Neural cell (in vitro differentiated cells): ENCODE measurements at regions not wholly inside any gene's neighbourhood (a gene's known extent, or its start where the extent isn't known, plus 50 kb on each side); places are given as distances from the start of the nearest gene placed in this dataset.

Experiments
- H2AFZ ChIP-seq: fragments of 200-600, 300-800 bp; sonication (generic), shearing (Covaris generic); 2 replicates; pipeline ENCODE4 v1.6.0; 2014; ENCODE audit warnings: low read depth, mild to moderate bottlenecking, antibody characterized with exemption, low read length, moderate library complexity
- H3F3A ChIP-seq: fragments of 200-600 bp; shearing (Covaris generic); 2 replicates; pipeline ENCODE4 v1.6.1; 2016; ENCODE audit warnings: mild to moderate bottlenecking, moderate library complexity, mixed read lengths, antibody characterized with exemption, low read length; ENCODE audit not compliant: insufficient read depth, poor library complexity, severe bottlenecking
- H3K27ac ChIP-seq: fragments of 200-600, 300-800 bp; sonication (generic), shearing (Covaris generic); 2 replicates; pipeline ENCODE4 v1.5.1; 2014; ENCODE audit warnings: mild to moderate bottlenecking, low read length, moderate library complexity
- H3K27me3 ChIP-seq: fragments of 300-800, 200-600 bp; sonication (generic), shearing (Covaris generic); 2 replicates; pipeline ENCODE4 v1.6.0; 2014; ENCODE audit warnings: mild to moderate bottlenecking, low read depth, low read length, moderate library complexity; ENCODE audit not compliant: insufficient read depth
- H3K36me3 ChIP-seq: fragments of 300-800, 200-600 bp; sonication (generic), shearing (Covaris generic); 2 replicates; pipeline ENCODE4 v1.5.1; 2014; ENCODE audit warnings: mild to moderate bottlenecking, antibody characterized with exemption, low read length, moderate library complexity; ENCODE audit not compliant: insufficient read depth
- H3K4me2 ChIP-seq: fragments of 300-800, 200-600 bp; sonication (generic), shearing (Covaris generic); 2 replicates; pipeline ENCODE4 v1.6.0; 2014; ENCODE audit warnings: mild to moderate bottlenecking, low read length
- H3K4me3 ChIP-seq: fragments of 300-800, 200-600 bp; sonication (generic), shearing (Covaris generic); 2 replicates; pipeline ENCODE4 v1.5.1; 2014; ENCODE audit warnings: mild to moderate bottlenecking, low read length, moderate library complexity
- H3K79me2 ChIP-seq: fragments of 200-600 bp; shearing (Covaris generic); replicated peaks from 2 replicates; pipeline ENCODE4 v1.6.0; 2014; ENCODE audit warnings: mild to moderate bottlenecking, low read length, moderate library complexity; ENCODE audit not compliant: insufficient read depth
- H3K9ac ChIP-seq: fragments of 300-800, 200-600 bp; sonication (generic), shearing (Covaris generic); 2 replicates; pipeline ENCODE4 v1.6.1; 2016; ENCODE audit warnings: mild to moderate bottlenecking, low read length, mixed read lengths
- H3K9me2 ChIP-seq: fragments of 200-600 bp; shearing (Covaris generic); 2 replicates; pipeline ENCODE4 v1.6.1; 2016; ENCODE audit warnings: mild to moderate bottlenecking, low read length, mixed read lengths; ENCODE audit not compliant: insufficient read depth
- H3K9me3 ChIP-seq: fragments of 200-600, 300-800 bp; sonication (generic), shearing (Covaris generic); 2 replicates; pipeline ENCODE4 v1.6.1; 2016; ENCODE audit warnings: mild to moderate bottlenecking, mixed run types, low read length, moderate library complexity, mixed read lengths
- H4K20me1 ChIP-seq: fragments of 200-600 bp; shearing (Covaris generic); 2 replicates; pipeline ENCODE4 v1.6.1; 2016; ENCODE audit warnings: mild to moderate bottlenecking, mixed run types; ENCODE audit not compliant: insufficient read depth
- EP300 ChIP-seq: fragments of 450-650 bp; conservative IDR thresholded peaks from 2 replicates; pipeline ENCODE4 v1.6.1; 2014; ENCODE audit warnings: antibody characterized with exemption, mild to moderate bottlenecking, moderate library complexity; ENCODE audit not compliant: poor library complexity, severe bottlenecking
- EZH2 ChIP-seq: fragments of 200-600, 300-800 bp; shearing (Covaris generic), sonication (generic); IDR thresholded peaks from 2 replicates; pipeline ENCODE4 v1.6.1; 2014; ENCODE audit warnings: antibody characterized with exemption, low read length, borderline replicate concordance, mild to moderate bottlenecking; ENCODE audit not compliant: insufficient read depth, poor library complexity, severe bottlenecking
- MXI1 ChIP-seq: fragments of 450-650 bp; conservative IDR thresholded peaks from 2 replicates; pipeline ENCODE4 v1.6.1; 2014; ENCODE audit warnings: antibody characterized with exemption, mild to moderate bottlenecking; ENCODE audit not compliant: poor library complexity, severe bottlenecking
- POLR2AphosphoS5 ChIP-seq: IDR thresholded peaks from 2 replicates; pipeline ENCODE4 v1.6.1; 2012
- RAD21 ChIP-seq: fragments of 450-650 bp; conservative IDR thresholded peaks from 2 replicates; pipeline ENCODE4 v1.6.1; 2014; ENCODE audit warnings: antibody characterized with exemption, mild to moderate bottlenecking, moderate library complexity
- SMC3 ChIP-seq: fragments of 450-650 bp; conservative IDR thresholded peaks from 2 replicates; pipeline ENCODE4 v1.6.1; 2014; ENCODE audit warnings: antibody characterized with exemption, mild to moderate bottlenecking, moderate library complexity; ENCODE audit not compliant: poor library complexity
- TAF1 ChIP-seq: IDR thresholded peaks from 2 replicates; pipeline ENCODE4 v1.6.1; 2012; ENCODE audit warnings: low read depth
- TF ChIP-seq, protein P1 (sequence below): IDR thresholded peaks from 2 replicates; pipeline ENCODE4 v1.6.1; 2012; ENCODE audit warnings: borderline replicate concordance
- TF ChIP-seq, protein P2 (sequence below): fragments of 450-650 bp; IDR thresholded peaks from 2 replicates; pipeline ENCODE4 v1.5.1; 2014; ENCODE audit warnings: antibody characterized with exemption, mild to moderate bottlenecking, moderate library complexity; ENCODE audit not compliant: poor library complexity, severe bottlenecking

- Histone ChIP-seq H2AFZ (no peak overlapping the region), H3K9me3 (no peaks in the 10 kb centered on the region), H3K9ac (no peak overlapping the region), H3K9me2 (no peaks in the 10 kb centered on the region), H4K20me1 (no peaks in the 10 kb centered on the region), H3K27me3 (no peaks in the 10 kb centered on the region), H3K4me2 (no peak overlapping the region), H3K36me3 (no peaks in the 10 kb centered on the region), H3K27ac (no peak overlapping the region), H3K79me2 (no peaks in the 10 kb centered on the region), H3F3A (no peaks in the 10 kb centered on the region), H3K4me3 (no peak overlapping the region)
- TF ChIP-seq EP300 = no peak
- TF ChIP-seq MXI1 = no peak
- no peak for TF ChIP-seq RAD21
- TF ChIP-seq SMC3 = no peak
- TF ChIP-seq, protein P1, sequence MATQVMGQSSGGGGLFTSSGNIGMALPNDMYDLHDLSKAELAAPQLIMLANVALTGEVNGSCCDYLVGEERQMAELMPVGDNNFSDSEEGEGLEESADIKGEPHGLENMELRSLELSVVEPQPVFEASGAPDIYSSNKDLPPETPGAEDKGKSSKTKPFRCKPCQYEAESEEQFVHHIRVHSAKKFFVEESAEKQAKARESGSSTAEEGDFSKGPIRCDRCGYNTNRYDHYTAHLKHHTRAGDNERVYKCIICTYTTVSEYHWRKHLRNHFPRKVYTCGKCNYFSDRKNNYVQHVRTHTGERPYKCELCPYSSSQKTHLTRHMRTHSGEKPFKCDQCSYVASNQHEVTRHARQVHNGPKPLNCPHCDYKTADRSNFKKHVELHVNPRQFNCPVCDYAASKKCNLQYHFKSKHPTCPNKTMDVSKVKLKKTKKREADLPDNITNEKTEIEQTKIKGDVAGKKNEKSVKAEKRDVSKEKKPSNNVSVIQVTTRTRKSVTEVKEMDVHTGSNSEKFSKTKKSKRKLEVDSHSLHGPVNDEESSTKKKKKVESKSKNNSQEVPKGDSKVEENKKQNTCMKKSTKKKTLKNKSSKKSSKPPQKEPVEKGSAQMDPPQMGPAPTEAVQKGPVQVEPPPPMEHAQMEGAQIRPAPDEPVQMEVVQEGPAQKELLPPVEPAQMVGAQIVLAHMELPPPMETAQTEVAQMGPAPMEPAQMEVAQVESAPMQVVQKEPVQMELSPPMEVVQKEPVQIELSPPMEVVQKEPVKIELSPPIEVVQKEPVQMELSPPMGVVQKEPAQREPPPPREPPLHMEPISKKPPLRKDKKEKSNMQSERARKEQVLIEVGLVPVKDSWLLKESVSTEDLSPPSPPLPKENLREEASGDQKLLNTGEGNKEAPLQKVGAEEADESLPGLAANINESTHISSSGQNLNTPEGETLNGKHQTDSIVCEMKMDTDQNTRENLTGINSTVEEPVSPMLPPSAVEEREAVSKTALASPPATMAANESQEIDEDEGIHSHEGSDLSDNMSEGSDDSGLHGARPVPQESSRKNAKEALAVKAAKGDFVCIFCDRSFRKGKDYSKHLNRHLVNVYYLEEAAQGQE = no peak
- TF ChIP-seq TAF1 = no peak
- TF ChIP-seq POLR2AphosphoS5 = no peak
- TF ChIP-seq, protein P2, sequence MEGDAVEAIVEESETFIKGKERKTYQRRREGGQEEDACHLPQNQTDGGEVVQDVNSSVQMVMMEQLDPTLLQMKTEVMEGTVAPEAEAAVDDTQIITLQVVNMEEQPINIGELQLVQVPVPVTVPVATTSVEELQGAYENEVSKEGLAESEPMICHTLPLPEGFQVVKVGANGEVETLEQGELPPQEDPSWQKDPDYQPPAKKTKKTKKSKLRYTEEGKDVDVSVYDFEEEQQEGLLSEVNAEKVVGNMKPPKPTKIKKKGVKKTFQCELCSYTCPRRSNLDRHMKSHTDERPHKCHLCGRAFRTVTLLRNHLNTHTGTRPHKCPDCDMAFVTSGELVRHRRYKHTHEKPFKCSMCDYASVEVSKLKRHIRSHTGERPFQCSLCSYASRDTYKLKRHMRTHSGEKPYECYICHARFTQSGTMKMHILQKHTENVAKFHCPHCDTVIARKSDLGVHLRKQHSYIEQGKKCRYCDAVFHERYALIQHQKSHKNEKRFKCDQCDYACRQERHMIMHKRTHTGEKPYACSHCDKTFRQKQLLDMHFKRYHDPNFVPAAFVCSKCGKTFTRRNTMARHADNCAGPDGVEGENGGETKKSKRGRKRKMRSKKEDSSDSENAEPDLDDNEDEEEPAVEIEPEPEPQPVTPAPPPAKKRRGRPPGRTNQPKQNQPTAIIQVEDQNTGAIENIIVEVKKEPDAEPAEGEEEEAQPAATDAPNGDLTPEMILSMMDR = no peak
- no peak for TF ChIP-seq EZH2
These were observed 53.6 kb upstream of the NRXN1 start for GRCh38 chr2:51085420-51086068.

GRCh38 chr2:51084750-51085149, 52.8 kb upstream of the NRXN1 start:
- H4K20me1 ChIP-seq = no peaks in the 10 kb centered on the region
- H3K9me2 ChIP-seq = no peaks in the 10 kb centered on the region
- no peaks in the 10 kb centered on the region for H3K36me3 ChIP-seq
- H3K9ac ChIP-seq = no peak overlapping the region
- no peaks in the 10 kb centered on the region for H3K9me3 ChIP-seq
- H3K27ac ChIP-seq = no peak overlapping the region
- H3K79me2 ChIP-seq = no peaks in the 10 kb centered on the region
- no peaks in the 10 kb centered on the region for H3F3A ChIP-seq
- H3K27me3 ChIP-seq = no peaks in the 10 kb centered on the region
- no peak overlapping the region for H2AFZ ChIP-seq
- TF ChIP-seq, protein P1 = no peak
- TF ChIP-seq POLR2AphosphoS5 = no peak
- no peak for TF ChIP-seq MXI1
- no peak for TF ChIP-seq RAD21
- no peak for TF ChIP-seq EP300
- no peak for TF ChIP-seq SMC3
- TF ChIP-seq, protein P2 = no peak
- no peak for TF ChIP-seq EZH2
- no peak for TF ChIP-seq TAF1
- H3K4me3 ChIP-seq = no peak overlapping the region
- no peak overlapping the region for H3K4me2 ChIP-seq
